RWPE1 (cell line): ENCODE measurements at regions not wholly inside any gene's neighbourhood (a gene's known extent, or its start where the extent isn't known, plus 50 kb on each side); places are given as distances from the start of the nearest gene placed in this dataset.

Source experiments
- CTCF ChIA-PET: fragments of 350-600 bp; sonication (Branson Sonifier 250); formaldehyde crosslinking; extraction: SDS; loops from one replicate; lab custom pipeline; 2021; lab: Yijun Ruan, JAX
- POLR2A ChIA-PET: fragments of 400-600 bp; formaldehyde crosslinking; extraction: SDS; loops from one replicate; lab custom pipeline; 2020; ENCODE audit warnings: antibody characterized with exemption; ENCODE audit not compliant: low non-redundant PET; lab: Yijun Ruan, JAX
- DNase-seq: peaks from one replicate; pipeline ENCODE4 v3.0.0; 2012; ENCODE audit warnings: low spot score
- H3K27ac ChIP-seq: fragments of 450-650 bp; 2 replicates; pipeline ENCODE4 v1.5.1; 2017
- TF ChIP-seq, protein P1 (sequence below): fragments of 450-650 bp; conservative IDR thresholded peaks from 2 replicates; pipeline ENCODE4 v1.5.1; 2017; ENCODE audit warnings: low read depth, mild to moderate bottlenecking

DNA sequence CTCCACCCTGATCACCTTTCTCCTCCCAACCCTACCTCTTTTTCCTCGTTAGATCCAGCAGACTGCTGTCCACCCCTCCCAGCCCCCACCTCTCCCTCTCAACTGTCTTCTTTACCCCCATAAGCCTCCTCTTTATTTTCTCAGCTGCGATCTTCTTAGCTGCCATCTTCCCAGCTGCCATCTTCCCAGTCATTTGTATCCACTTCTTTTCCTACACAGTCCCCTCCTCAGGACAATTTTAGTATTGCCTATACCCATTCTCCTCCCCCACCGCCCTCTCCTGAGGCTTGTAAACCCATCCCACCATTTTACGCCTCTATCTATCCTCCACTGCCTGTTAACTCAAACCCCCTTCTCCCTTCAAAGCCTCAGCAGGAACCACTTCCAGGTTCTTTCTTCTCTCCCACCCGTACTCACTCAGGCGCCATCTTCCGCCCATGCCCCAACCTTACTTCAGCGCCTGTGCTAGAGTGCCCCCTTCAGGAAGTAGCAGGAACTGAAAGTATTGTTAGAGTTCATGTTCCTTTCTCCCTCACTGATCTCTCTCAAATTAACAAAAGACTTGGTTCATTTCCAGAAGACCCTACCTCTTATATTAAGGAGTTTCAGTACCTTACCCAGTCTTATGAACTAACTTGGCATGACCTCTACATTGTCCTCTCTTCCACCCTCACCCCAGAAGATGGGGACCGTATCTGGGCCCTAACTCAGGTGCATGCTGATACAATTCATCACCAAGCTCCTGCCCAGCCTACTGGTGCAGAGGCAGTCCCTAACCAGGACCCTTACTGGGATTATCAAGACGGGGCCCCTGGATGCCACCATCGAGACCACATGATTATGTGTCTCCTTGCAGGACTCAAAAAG, 236.0 kb downstream of the ADGRG6 start:
- ChIA-PET POLR2A (no interaction called here), CTCF (no interaction called here)
- TF ChIP-seq, protein P1, sequence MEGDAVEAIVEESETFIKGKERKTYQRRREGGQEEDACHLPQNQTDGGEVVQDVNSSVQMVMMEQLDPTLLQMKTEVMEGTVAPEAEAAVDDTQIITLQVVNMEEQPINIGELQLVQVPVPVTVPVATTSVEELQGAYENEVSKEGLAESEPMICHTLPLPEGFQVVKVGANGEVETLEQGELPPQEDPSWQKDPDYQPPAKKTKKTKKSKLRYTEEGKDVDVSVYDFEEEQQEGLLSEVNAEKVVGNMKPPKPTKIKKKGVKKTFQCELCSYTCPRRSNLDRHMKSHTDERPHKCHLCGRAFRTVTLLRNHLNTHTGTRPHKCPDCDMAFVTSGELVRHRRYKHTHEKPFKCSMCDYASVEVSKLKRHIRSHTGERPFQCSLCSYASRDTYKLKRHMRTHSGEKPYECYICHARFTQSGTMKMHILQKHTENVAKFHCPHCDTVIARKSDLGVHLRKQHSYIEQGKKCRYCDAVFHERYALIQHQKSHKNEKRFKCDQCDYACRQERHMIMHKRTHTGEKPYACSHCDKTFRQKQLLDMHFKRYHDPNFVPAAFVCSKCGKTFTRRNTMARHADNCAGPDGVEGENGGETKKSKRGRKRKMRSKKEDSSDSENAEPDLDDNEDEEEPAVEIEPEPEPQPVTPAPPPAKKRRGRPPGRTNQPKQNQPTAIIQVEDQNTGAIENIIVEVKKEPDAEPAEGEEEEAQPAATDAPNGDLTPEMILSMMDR: no peak; the same call in 1 of the 2 replicates
- no peak overlapping the region for H3K27ac ChIP-seq
- no peak for DNase-seq

GRCh38 chr6:142542704-142543233, 241.0 kb downstream of the ADGRG6 start:
- DNase-seq: peak; percentile 34
- POLR2A ChIA-PET: no interaction called here
- H3K27ac ChIP-seq: peak overlapping the region; percentile 58
- TF ChIP-seq, protein P1: no peak
- CTCF ChIA-PET: no interaction called here

GRCh38 chr6:142543606-142544005, 241.8 kb downstream of the ADGRG6 start:
- TF ChIP-seq, protein P1: no peak
- no peak for DNase-seq
- POLR2A ChIA-PET: no interaction called here
- CTCF ChIA-PET: no interaction called here
- no peak overlapping the region for H3K27ac ChIP-seq

DNA sequence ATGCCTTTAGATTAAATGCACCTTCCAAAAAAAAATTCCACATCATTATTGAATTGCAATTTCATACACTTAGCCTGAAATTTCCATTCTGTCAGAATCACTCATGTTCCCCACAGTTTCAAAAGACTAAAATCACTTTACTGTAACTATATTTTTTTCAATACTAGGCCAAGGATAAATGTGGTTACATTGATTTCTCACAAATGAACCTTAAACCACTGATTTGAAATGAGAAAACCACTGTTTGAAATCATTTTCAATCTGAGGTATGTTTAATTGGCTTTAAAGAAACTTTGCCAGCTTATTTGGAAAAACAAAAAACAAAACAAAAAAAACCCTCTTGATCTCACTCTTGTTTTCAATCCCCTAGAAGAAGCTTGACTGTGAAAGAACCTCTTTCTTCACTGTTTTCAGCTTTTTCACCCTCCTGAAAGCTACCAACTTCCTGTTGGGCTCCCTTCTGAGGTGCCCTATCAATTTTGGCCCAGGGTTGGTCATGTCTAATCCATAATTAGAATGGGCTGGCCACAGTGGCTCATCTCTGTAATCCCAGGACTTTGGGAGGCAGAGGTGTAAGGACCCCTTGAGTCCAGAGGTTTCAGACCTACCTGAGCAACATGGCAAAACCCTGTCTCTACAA, 242.5 kb downstream of the ADGRG6 start:
- CTCF ChIA-PET: no interaction called here
- no peak for DNase-seq

GRCh38 chr6:142545147-142545546, 243.3 kb downstream of the ADGRG6 start:
- TF ChIP-seq, protein P1: no peak
- POLR2A ChIA-PET: no interaction called here
- CTCF ChIA-PET: interaction anchor here (0.6 kb wide), 1 partner anchor 147 kb away, joined by 5 read pairs; no protein-coding TSS in a partner anchor
- H3K27ac ChIP-seq: no peak overlapping the region
- DNase-seq: no peak

More for the DNA sequence above, 242.5 kb downstream of the ADGRG6 start:
- TF ChIP-seq, protein P1: no peak
- no peak overlapping the region for H3K27ac ChIP-seq
- POLR2A ChIA-PET: no interaction called here

DNA sequence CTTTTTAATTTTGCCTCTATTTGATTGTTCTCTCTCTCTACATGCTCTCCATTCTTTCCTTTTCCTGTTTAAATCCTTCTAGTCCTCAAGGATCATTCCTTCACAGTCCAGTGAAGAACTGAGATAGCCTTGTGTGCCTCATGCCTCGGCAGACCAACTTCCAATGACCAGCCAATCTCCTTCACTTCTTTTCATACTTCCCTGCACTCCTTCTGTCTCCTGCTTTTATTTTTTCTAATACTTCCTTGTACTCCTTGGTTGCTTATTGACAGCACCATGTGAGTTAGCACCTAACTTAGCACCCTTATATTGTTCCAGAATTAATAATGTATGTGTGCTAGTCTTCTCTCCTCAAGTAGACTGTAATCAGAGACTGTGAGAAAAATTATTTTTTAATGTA, 246.8 kb downstream of the ADGRG6 start:
- ChIA-PET POLR2A (no interaction called here), CTCF (no interaction called here)
- no peak overlapping the region for H3K27ac ChIP-seq
- TF ChIP-seq, protein P1: no peak
- DNase-seq: no peak
